DMS153 treated with DMSO at 0.1 percent for 48 hours (cell line): ENCODE measurements at regions not wholly inside any gene's neighbourhood (a gene's known extent, or its start where the extent isn't known, plus 50 kb on each side); places are given as distances from the start of the nearest gene placed in this dataset.
"Not testable (repeated sequence)": the region's sequence is repeated elsewhere in the genome, so short reads cannot be mapped to it uniquely, and the experiment has no call there.

Source experiments
- DNase-seq: peaks from one replicate; lab custom pipeline; 2025; ENCODE audit not compliant: unreplicated experiment; lab: John Stamatoyannopoulos, UW

DNA sequence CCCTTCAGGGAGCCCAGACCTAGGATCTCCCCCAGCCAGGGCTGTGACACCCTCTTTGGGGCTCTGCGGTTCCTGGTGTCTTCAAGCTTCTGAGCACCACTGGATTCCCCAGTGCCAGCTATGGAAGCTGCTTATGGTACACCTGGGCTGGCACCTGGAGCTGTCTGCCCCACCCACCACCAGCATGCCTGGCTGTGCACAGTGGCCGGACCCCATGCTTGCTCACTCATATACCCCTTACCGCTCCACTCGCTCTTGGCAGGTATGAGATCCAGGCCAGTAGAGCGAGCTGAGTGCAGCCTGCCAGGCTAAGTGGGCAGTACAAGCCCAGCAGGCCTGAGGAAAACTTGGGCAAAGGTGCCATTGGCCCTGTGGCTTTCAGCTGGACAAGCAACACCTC, 114.0 kb downstream of the DACT1 start:
- DNase-seq = no peak

DNA sequence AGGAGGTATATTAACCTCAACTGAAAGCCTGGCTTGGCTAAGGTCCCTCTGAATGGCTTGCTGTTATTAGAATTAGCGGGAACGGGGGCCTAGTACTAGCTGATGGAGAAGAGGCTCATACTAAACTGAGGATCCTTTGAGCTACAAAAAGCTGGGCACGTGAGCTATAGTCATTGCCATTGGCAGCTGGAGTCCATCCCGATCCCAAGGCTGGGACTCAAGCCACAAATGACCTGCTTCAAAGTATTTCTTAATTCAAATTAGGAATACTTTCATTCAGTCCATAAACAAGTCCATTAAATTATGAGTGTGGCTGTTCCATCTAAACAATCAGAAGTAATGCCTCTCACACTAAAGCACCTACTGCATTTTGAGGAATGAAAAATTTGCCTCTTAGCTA, 114.5 kb downstream of the DACT1 start:
- no peak for DNase-seq

DNA sequence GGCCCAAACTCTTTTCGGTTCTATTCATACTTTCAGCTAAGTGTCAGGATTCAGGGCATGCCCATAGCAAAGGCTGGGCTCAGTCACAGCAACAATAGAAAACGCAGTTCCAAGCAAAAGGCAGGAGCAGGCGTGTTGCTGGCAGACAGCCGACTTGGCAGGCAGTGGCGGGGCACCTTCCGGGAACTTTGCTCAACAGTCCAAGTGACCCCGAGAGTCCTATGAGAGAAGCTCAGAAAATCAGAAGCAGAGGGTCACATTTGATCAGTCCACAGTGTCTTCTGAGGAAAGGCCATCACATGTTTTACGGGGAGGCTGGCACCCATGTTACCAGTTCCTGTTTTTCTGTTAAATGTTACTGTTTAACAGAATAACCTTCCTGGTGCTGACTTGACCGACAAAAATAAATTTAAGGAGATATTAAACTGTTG, 115.0 kb downstream of the DACT1 start:
- peak; percentile 30 for DNase-seq

DNA sequence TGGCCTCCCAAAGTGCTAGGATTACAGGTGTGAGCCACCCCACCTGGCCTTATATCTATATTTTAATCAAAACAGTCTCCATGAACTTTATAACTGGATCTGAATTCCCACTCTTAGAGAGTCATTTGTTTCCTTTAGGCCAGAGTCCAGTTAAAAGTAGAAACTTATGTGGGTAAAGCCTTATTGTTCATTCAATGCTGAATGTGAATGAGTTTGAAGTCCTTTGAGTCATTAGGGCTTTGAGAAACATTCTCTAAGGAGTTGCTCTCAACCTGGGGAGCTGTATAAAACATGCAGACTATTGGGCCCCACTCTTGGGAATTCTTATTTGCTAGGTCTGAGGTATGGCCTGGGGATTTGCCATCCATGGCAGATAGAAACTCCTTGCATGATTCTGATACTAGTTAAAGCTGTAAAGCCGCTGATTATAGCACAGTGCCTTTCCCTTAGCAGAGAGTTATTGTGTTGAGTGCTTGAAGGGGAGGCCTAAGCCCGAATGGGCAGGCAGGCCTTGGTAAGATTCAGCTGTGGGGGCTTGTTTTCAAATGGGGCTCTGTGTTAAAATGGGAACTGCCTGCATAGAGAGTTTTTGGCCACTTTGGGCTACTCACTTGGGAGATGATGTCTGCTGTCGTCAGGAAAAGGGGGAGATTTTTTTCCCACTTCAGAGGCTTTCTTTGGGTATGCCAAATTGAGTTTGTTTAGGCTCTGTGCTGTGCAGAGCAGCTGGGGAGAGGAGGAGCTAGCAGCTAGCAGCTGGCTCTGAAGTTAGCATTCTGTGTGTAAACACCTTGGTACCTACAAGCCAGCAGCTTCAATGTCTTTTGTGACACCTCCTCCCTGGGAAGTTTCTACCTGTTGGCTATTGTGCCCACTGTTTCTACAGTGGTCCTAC, 117.5 kb downstream of the DACT1 start:
- no peak for DNase-seq

DNA sequence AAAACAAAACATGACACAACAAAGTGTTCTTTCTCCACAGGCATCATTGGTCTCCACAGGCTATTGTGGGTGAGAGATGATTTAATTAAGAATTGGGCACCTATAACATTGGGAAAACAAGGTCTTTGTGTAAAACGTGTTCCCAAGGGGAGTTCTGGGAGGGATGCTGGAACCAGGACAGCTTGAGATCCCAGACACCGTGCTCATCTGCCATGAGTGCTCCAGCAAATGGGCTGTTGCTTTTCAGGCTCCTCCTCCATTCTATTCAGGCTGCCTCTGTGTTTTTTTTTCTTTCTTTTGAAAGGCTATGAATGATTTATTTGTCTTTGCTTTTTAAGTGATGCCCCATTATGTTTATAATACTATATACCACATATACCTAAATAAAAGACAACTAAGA, 122.4 kb downstream of the DACT1 start:
- DNase-seq = no peak

DNA sequence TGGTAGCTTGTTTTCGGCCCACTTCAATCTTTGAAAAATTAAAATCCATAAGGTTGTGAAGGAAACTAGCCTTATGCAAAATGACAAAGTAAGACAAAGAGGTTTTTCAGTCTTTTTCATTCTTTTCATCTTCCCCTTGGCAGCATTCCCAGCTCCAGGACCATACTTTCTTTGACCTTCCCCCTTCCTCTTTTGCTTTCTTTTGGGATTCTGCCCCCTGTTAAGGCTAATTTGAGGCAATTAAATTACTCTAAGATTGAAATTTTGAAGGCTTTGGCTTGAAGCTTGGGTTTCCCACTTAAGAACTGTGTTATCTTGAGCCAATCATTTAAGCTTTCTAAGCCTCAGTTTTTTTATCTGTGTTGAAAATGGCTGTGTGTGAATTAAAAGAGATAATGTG, 124.9 kb downstream of the DACT1 start:
- no peak for DNase-seq

DNA sequence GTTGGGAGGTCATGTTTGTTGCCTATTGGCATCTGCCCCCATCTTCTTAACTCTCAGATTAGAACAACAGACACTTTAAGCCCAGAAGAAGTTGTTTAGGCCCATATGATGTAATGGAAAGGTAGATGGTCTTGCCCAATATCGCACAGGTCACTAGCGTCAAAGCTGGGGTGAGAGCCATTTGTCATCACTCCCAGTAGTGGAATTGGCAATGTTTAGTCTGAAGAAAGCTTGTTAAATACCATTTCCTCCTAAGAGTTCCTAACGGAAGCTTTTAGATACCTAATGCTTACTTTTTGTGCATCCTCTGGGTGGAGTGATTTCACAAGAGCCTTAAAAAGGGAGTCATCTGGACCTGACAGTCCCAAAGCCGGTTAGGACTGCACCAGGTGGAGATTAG, 125.4 kb downstream of the DACT1 start:
- DNase-seq = no peak

DNA sequence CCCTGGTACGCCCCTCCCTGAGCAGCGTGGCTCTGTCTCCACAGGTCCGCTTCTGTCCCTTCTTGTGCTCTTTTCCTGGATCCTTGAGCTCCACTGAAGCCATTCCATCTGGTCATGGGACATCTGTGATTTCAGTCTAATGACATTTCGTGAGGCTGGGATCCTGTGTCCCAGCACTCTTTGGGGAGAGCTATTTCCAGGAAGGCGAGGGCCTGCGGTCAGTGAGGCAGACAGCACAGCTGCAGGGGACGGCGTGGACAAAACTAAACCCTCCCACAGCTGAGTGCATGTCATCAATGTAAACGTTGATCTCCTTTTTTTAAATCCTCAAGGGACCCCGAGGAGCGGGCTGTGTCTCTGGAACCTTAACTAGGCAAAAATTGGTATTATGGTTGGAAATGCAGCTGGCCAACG, 127.7 kb downstream of the DACT1 start:
- no peak for DNase-seq

DNA sequence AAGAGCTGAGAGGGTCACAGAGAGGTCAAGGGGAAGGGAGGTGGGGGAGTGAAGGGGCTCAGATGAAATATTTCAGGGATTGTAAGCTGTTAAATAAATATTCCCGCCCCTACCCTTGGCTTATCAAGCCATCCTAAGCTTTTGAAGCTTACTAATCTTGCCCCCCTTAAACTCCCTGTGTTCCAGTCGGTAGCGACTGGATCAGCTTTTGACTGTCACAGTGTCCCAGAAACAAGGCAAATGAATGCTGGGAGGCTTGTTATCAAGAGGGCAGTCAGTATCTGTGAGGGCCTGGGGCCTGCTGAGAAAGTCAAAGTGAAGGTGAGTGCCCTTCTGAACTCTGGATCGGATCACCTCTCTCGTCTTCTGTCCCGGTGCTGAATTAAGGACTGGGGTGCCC, 128.1 kb downstream of the DACT1 start:
- no peak for DNase-seq

DNA sequence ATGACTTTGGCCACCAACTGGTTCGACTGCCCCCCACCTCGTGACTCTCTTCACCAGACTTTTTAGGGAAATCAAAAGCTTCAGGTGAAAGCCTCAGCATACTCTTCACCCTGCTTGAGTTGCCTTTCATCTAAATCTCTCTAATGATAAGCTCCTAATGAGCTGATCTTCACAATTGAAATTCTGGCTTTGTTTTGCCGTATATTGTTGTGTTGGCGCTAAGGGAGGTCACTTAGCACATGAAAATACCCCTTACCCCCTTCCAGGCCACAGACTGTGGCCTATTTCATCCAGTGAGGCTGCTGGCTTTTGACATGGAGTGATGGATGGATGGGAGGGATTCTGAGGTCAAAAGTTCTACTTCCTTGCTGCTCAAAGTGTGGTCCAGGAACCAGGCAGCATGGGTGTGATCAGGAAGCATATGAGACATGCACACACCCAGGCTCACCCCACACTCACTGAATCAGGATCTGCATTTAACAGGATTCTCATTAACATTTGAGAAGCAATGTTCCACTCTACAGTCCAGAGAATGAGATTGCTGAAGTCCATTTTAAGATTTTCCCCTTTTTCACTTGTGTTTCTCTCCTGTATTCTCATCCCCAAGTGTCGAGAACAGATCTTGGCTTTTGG, 131.4 kb downstream of the DACT1 start:
- no peak for DNase-seq

DNA sequence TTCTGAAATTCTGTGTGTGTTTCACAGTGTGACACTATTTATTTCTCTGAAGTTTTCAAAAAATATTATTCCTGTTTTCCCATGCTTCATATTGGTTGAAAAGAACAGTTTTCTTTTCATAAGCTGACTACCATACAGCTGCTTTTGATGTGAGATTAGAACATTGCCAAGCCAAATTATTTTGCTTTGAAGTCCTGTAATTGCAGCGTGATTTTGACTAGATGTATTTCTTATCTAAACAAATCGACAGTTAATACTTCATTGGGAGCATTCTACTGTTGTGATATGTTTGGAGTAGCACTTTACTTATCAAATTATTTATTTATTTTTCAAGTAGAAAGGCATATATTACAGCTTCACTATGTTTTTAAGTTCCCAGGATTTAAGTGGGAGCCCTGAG, 132.0 kb downstream of the DACT1 start:
- no peak for DNase-seq

DNA sequence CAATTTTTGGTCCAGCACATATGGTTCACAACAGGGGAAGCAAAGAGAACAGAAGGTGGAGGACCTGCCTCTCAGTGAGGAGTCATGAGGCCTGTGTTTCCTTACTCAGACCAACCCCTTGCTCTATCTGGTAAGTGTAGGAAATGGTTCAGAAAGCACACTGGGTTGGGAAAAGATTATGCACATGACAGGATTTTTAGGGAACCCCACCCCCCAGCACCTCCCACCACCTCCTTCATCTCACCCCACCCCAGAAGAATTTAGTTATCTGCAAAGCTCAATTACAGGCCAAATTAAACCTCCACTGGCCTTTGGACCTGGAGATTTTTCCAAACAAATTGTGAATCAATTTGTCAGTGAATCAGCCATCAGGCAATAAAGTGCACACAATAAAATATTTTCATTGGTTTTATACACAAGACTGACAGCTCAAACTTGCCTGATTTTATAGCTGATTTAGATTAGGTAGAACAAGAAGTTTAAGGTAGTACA, 132.8 kb downstream of the DACT1 start:
- no peak for DNase-seq

DNA sequence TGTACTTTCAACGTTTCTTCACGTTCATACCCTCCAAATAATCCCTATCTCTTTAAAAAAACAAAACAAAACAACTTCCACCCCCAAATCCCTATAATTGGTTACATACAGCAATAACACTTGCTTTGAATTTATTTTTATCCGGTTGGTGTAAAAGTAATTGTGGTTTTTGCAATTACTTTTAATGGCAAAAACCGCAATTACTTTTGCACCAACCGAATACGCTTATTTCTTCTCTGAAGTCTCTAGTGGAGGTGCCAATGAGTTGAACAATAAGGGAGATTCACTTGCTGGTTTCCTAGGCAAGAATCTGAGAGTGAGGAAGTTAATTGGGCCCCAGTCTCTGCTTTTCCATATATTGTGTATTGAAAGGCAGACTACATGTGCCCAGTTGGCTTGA, 133.3 kb downstream of the DACT1 start:
- DNase-seq = no peak

DNA sequence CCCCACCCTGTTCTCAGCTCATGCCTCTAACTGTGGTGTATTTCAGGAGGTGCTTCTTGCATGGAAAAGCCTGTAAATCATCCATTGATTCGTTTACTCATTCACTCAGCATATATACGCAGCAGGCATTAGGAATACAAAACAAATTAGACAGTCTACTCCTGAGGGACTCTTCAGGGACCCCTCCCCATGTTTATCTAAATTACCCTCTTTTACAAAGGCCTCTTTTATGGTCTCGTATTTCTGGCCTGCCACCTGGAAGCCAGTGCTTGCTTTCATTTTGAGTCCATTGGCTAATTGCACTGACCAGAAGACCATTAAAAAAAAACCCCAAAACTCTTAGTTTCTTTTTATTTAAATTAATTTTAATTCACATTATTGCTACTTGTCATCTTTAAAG, 134.4 kb downstream of the DACT1 start:
- no peak for DNase-seq

DNA sequence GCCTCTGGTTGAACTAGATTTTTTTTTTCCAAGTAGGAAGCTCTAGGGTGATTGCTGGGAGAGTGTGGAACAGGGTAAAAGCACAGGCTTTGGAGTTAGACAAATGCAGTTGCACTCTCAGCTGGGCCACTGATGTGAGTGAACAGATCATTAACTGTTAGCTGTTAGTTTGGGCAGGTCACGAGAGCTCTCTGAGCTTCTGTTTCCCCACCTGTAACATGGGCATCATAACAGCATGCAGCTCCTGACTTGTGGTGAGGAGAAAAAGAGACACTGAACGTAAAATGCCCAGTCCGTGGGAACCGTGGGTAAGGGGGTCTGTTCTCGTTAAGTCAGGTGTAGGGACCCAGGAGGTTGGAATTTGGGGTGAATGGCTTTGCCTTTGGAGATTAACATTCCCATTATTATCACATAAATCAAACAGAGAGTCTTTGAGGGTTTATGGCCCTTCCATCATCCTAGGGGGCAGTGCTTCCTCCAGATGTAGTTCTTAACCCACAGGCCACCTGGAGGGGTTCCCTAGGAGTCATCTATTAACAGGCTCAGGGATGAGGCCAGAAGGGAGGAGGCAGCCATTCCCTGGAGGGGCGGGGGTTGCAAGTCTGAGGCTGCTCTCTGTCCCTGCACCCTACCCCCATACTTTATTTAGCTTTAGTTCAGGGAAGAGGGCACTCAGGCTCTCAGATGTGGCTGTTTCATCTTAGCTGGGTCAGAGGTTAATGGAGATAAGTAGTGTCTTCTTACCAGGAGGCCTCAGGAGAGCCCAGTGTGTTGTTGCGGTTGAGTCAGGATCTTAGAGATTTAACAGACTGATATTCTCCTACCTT, 135.2 kb downstream of the DACT1 start:
- DNase-seq = no peak

DNA sequence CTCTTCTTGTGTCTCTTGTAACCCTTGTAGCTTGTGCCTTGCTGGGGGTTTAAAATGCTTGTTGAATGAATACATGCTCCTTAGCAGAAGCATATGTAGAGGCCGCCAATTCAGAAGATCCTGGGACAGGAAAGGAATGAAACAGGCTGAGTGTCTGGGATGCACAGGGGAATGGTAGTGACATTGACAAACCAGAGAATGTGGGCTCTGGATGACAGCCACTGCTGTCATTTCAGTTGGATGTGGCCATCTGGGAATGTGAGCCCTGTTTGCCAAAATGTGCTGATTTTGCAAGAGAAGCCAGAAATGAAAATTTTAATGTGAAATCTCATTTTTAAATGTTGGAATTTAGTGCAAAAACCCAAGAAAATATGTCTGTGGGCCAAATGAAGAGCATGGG, 136.8 kb downstream of the DACT1 start:
- no peak for DNase-seq

DNA sequence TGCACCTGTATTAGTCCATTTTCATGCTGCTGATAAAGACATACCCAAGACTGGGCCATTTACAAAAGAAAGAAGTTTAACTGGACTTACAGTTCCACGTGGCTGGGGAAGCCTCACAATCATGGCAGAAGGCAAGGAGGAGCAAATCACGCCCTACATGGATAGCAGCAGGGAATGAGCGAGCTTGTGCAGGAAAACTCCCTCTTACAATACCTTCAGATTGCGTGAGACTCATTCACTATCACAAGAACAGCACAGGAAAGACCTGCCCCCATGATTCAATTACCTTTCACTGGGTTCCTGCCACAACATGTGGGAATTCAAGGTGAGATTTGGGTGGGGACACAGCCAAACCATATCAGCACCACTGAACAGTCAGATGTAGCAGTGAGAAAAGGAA, 137.4 kb downstream of the DACT1 start:
- DNase-seq = not testable (repeated sequence)

DNA sequence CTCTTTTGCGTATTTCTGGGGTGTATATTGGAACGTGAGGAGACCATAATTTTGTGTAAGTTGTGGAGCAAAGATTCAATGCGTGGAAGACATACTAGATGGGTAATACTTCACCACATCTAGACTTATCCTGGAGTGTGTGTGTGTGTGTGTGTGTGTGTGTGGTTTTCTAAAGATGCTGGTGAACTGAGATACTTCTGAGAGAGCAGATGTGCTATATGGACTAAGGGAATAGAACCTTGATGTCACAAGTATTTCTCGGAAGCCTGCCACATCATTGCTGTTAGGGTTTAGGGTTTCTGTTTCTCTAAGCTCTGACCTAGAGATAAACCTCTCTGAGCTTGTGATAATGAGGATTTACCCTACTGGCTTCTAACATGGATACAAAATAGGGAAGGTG, 138.8 kb downstream of the DACT1 start:
- DNase-seq = no peak

DNA sequence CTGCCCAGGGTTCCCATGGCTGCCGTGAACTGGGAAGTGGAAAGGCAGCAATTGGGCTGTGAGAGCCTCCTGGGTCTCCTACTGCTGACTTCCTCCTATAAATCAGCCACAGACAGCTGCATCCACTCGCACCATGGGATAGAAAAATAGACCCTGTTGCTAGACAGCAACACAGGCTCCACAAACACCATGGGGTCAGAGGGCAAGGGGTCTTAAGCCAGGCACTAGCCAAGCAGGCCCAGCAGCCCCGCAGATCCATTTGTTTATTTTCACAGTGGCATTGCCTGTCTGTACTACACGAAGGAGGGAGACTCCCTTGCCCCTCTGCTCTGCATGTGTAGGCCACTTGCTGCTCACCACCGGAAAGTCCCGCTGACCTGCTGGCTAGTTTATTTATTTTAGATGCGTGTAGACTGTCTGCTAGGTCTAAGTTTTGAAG, 139.8 kb downstream of the DACT1 start:
- no peak for DNase-seq

DNA sequence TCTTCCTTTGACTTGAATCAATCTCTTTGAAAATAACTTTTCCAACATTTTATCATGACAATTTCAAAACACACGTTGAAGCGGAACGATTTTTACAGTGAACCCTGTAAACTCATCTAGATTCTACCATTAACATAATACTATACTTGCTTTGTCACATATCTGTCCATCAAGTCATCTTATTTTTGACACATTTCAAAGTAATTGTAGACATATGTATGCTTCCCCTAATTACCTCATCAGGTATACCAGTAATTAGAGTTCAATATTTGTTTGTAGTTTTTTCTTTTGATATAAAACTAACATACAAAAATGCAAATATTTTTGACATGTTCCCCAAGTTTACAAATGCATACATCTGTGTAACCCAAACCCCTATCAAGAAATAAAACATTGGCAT, 140.4 kb downstream of the DACT1 start:
- DNase-seq = no peak

DNA sequence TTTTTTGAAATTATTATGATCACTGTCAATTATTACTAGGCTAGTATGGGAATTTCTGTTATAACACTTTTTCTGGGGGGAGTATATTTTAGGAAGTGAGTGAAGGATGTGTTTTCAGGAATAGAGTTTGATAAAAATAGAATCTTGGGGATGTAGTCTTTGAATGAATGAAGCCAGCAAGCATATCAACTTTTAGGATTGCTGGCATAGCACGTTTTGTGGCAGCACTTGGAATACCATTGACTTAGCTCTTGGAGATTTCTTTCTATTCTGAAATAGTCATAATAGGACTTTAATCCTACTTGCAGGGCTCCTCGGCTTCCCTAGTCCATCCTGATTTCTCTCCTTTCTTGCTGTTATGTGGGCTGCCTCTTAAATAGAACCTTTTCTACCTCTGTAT, 141.6 kb downstream of the DACT1 start:
- no peak for DNase-seq

DNA sequence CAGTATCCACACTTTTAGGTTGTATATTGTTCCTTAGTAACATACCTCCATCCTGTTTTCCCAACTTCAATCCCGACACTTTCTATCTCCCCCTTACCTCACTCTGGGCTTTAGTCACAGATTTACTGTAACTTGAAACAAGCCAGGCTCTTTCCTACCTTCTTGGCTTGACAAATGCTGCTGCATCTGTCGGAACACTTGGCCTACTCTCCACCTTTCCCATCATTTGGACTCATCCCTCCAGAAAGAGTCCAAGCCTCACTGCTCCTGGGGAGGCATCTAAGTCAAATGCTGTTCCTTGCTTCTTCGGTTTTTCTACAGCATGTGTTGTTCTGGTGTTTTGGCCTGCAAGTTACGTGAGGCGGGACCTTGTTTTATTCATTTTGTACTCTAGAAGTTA, 142.4 kb downstream of the DACT1 start:
- DNase-seq = no peak
